GM18499 (cell line): ENCODE measurements at regions not wholly inside any gene's neighbourhood (a gene's known extent, or its start where the extent isn't known, plus 50 kb on each side); places are given as distances from the start of the nearest gene placed in this dataset.

ENCODE experiments used
- ATAC-seq: cut with Tn5 transposase; IDR thresholded peaks from one replicate; pipeline ENCODE4 v1.9.1; 2021; ENCODE audit warnings: moderate number of reproducible peaks; ENCODE audit not compliant: insufficient read depth, unreplicated experiment

GRCh38 chr12:34186492-34186891, 164.2 kb downstream of the ALG10 start:
- ATAC-seq: no peak

- no peak for ATAC-seq
Observed at GRCh38 chr12:34188974-34189373, 166.7 kb downstream of the ALG10 start.

GRCh38 chr12:34190054-34190453, 167.8 kb downstream of the ALG10 start:
- no peak for ATAC-seq

- ATAC-seq: no peak
Observed at GRCh38 chr12:34198924-34199323, 176.6 kb downstream of the ALG10 start.

GRCh38 chr12:34203866-34204620, 181.7 kb downstream of the ALG10 start:
- ATAC-seq: no peak

- ATAC-seq: no peak
Observed at GRCh38 chr12:34204830-34205285, 182.6 kb downstream of the ALG10 start.

- no peak for ATAC-seq
Observed at GRCh38 chr12:34205401-34205800, 183.1 kb downstream of the ALG10 start.

GRCh38 chr12:34206061-34206785, 183.9 kb downstream of the ALG10 start:
- no peak for ATAC-seq

GRCh38 chr12:34207858-34208257, 185.6 kb downstream of the ALG10 start:
- no peak for ATAC-seq

GRCh38 chr12:34208331-34209258, 186.3 kb downstream of the ALG10 start:
- no peak for ATAC-seq

- no peak for ATAC-seq
Observed at GRCh38 chr12:34209259-34209835, 187.1 kb downstream of the ALG10 start.

GRCh38 chr12:34210183-34210582, 187.9 kb downstream of the ALG10 start:
- no peak for ATAC-seq

- no peak for ATAC-seq
Observed at GRCh38 chr12:34210689-34211530, 188.6 kb downstream of the ALG10 start.

- no peak for ATAC-seq
Observed at GRCh38 chr12:34212651-34213050, 190.4 kb downstream of the ALG10 start.

GRCh38 chr12:34214011-34214410, 191.7 kb downstream of the ALG10 start:
- ATAC-seq: no peak

- no peak for ATAC-seq
Observed at GRCh38 chr12:34215213-34215892, 193.1 kb downstream of the ALG10 start.

GRCh38 chr12:34215893-34216285, 193.6 kb downstream of the ALG10 start:
- ATAC-seq: no peak

GRCh38 chr12:34217660-34218059, 195.4 kb downstream of the ALG10 start:
- no peak for ATAC-seq
